Type B pancreatic cell (in vitro differentiated cells): ENCODE measurements at regions not wholly inside any gene's neighbourhood (a gene's known extent, or its start where the extent isn't known, plus 50 kb on each side); places are given as distances from the start of the nearest gene placed in this dataset.
"Not testable (repeated sequence)": the region's sequence is repeated elsewhere in the genome, so short reads cannot be mapped to it uniquely, and the experiment has no call there.

Experiments used
- DNase-seq: peaks from one replicate; pipeline ENCODE4 v3.0.0; 2021; ENCODE audit warnings: mixed read lengths; ENCODE audit not compliant: unreplicated experiment; ENCODE audit errors: extremely low spot score
- H3K27ac Mint-ChIP-seq: 2 replicates; pipeline ENCODE4 v1.8.0; 2021; ENCODE audit warnings: mild to moderate bottlenecking, mixed read lengths
- H3K27me3 Mint-ChIP-seq: 2 replicates; pipeline ENCODE4 v1.8.0; 2021; ENCODE audit warnings: mixed read lengths
- H3K36me3 Mint-ChIP-seq: 2 replicates; pipeline ENCODE4 v1.8.0; 2021; ENCODE audit warnings: mixed read lengths
- H3K4me1 Mint-ChIP-seq: one replicate; pipeline ENCODE4 v1.8.0; 2021; ENCODE audit warnings: mixed read lengths; ENCODE audit not compliant: unreplicated experiment
- H3K4me3 Mint-ChIP-seq: 2 replicates; pipeline ENCODE4 v1.8.0; 2021; ENCODE audit warnings: mild to moderate bottlenecking, mixed read lengths
- H3K9me3 Mint-ChIP-seq: 2 replicates; pipeline ENCODE4 v1.8.0; 2021; ENCODE audit warnings: mixed read lengths
- CTCF ChIP-seq: fragments of 200-600 bp; sonication (generic); conservative IDR thresholded peaks from 2 replicates; pipeline ENCODE4 v1.5.0; 2021; ENCODE audit warnings: antibody characterized with exemption, mild to moderate bottlenecking

GRCh38 chr18:78794071-78794430, 185.6 kb upstream of the SALL3 start:
- Mint-ChIP-seq H3K4me3 (no peak overlapping the region), H3K27me3 (peaks cover 4% of the 10 kb centered on the region), H3K9me3 (no peaks in the 10 kb centered on the region), H3K27ac (no peak overlapping the region), H3K36me3 (no peaks in the 10 kb centered on the region), H3K4me1 (no peaks in the 10 kb centered on the region)
- no peak for TF ChIP-seq CTCF
- DNase-seq: no peak

- no peaks in the 10 kb centered on the region for H3K36me3 Mint-ChIP-seq
- no peak for TF ChIP-seq CTCF
- no peak for DNase-seq
- peaks cover 4% of the 10 kb centered on the region for H3K27me3 Mint-ChIP-seq
- no peak overlapping the region for H3K27ac Mint-ChIP-seq
- H3K4me3 Mint-ChIP-seq: no peak overlapping the region
- no peaks in the 10 kb centered on the region for H3K9me3 Mint-ChIP-seq
- H3K4me1 Mint-ChIP-seq: no peaks in the 10 kb centered on the region
These were observed 182.7 kb upstream of the SALL3 start for GRCh38 chr18:78796693-78797455.

- no peaks in the 10 kb centered on the region for H3K36me3 Mint-ChIP-seq
- H3K27me3 Mint-ChIP-seq: peaks cover 4% of the 10 kb centered on the region
- no peak overlapping the region for H3K4me3 Mint-ChIP-seq
- no peak for TF ChIP-seq CTCF
- no peak overlapping the region for H3K27ac Mint-ChIP-seq
- DNase-seq: no peak
- no peaks in the 10 kb centered on the region for H3K9me3 Mint-ChIP-seq
- no peaks in the 10 kb centered on the region for H3K4me1 Mint-ChIP-seq
These were observed 182.1 kb upstream of the SALL3 start for GRCh38 chr18:78797499-78797898.

- no peak overlapping the region for H3K27ac Mint-ChIP-seq
These were observed 181.0 kb upstream of the SALL3 start for GRCh38 chr18:78798402-78799175.

GRCh38 chr18:78799382-78800089, 180.1 kb upstream of the SALL3 start:
- H3K4me1 Mint-ChIP-seq: no peaks in the 10 kb centered on the region
- no peaks in the 10 kb centered on the region for H3K27me3 Mint-ChIP-seq
- TF ChIP-seq CTCF: no peak
- no peaks in the 10 kb centered on the region for H3K9me3 Mint-ChIP-seq
- no peaks in the 10 kb centered on the region for H3K36me3 Mint-ChIP-seq
- DNase-seq: no peak
- H3K27ac Mint-ChIP-seq: no peak overlapping the region
- H3K4me3 Mint-ChIP-seq: no peak overlapping the region

More at GRCh38 chr18:78798402-78799175, 181.0 kb upstream of the SALL3 start:
- Mint-ChIP-seq H3K4me3 (no peak overlapping the region), H3K27me3 (peaks cover under 1% of the 10 kb centered on the region), H3K9me3 (no peaks in the 10 kb centered on the region), H3K4me1 (no peaks in the 10 kb centered on the region), H3K36me3 (no peaks in the 10 kb centered on the region)
- DNase-seq: no peak
- no peak for TF ChIP-seq CTCF

- not testable (repeated sequence) for H3K27ac Mint-ChIP-seq, H3K4me1 Mint-ChIP-seq, H3K27me3 Mint-ChIP-seq, DNase-seq, H3K36me3 Mint-ChIP-seq, H3K9me3 Mint-ChIP-seq, H3K4me3 Mint-ChIP-seq
These were observed 179.3 kb upstream of the SALL3 start for GRCh38 chr18:78800102-78800851.
